Lower leg skin (tissue), 3 donors: ENCODE measurements at regions not wholly inside any gene's neighbourhood (a gene's known extent, or its start where the extent isn't known, plus 50 kb on each side); places are given as distances from the start of the nearest gene placed in this dataset.

Experiments used
- POLR2A ChIP-seq, 2 donors: fragments of 450-650 bp; IDR thresholded peaks; one replicate each; pipeline ENCODE4 v1.6.1; 2016 to 2017; ENCODE audit warnings: antibody characterized with exemption in 2 of 2, mild to moderate bottlenecking in 1 of 2, moderate library complexity in 1 of 2
- TF ChIP-seq, protein P1 (sequence below), 3 donors: fragments of 450-650 bp; IDR thresholded peaks; one replicate each; pipeline ENCODE4 v1.5.1; 2016; ENCODE audit warnings: antibody characterized with exemption in 3 of 3, mild to moderate bottlenecking in 3 of 3, moderate library complexity in 2 of 3

DNA sequence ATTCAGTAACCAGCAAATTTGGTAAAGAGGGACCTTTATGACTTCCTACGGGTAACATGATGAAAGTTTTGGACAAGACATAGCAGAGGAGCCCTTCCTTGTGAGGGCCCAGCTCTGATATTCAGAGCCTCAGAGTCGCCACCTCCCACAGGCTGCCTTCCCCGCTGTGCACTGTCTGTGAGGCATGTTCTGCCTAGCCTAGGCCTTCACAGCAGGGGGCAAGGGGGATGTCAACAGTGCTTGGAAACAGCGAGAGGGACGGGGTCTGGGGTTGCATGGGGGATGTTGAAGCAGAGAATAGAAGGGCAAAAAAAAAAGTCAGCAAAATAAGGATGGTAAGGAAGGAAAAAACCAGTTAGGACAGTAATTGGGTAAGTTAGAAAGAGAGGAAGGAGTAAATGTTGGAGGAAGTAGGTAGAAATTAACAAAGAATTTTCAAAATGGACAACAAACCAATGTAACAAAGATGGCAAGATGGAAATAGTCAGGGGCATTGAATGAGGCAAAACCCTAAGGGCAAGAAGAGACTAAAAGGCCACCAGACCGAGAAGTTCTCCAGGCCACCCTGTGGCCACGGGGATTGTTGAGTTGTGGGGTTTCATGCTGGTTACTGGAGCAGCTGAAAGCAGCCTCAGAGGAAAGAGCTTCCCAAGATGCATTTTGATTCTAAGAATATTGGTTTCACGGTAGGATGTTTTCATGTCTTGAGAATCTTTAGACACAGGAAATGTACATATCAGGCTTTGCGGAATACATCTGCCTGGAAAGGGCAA, 139.8 kb downstream of the LY86 start:
- TF ChIP-seq, protein P1, sequence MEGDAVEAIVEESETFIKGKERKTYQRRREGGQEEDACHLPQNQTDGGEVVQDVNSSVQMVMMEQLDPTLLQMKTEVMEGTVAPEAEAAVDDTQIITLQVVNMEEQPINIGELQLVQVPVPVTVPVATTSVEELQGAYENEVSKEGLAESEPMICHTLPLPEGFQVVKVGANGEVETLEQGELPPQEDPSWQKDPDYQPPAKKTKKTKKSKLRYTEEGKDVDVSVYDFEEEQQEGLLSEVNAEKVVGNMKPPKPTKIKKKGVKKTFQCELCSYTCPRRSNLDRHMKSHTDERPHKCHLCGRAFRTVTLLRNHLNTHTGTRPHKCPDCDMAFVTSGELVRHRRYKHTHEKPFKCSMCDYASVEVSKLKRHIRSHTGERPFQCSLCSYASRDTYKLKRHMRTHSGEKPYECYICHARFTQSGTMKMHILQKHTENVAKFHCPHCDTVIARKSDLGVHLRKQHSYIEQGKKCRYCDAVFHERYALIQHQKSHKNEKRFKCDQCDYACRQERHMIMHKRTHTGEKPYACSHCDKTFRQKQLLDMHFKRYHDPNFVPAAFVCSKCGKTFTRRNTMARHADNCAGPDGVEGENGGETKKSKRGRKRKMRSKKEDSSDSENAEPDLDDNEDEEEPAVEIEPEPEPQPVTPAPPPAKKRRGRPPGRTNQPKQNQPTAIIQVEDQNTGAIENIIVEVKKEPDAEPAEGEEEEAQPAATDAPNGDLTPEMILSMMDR (IDR thresholded peaks at IDR 0.05) = no peak
- no peak for TF ChIP-seq POLR2A (IDR thresholded peaks at IDR 0.05)
